ENCODE measurements at regions not wholly inside any gene's neighbourhood (a gene's known extent, or its start where the extent isn't known, plus 50 kb on each side); places are given as distances from the start of the nearest gene placed in this dataset.

DNA sequence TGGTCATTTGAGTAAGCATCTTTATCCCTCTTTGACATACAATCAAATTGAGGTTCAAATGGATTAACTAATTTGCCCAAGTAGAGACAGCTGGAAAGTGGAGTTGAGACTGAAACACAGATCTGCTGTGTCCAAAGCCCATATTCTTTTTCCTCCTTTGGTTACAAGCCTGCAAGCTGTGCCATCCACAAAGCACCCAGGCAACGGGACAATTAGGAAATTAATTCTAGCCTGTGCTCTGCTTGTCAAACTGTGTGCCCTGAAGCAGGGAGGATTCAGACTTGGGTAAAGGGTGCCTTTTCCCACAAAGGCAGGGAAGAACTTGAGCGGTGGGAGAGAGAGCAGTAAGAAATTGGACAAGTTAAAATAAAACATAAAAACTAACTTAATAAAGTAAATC is 127.9 kb downstream of the DTWD1 start:
- Mint-ChIP-seq H3K27me3 (ENCODE audit: low read depth) (peaks cover 7% of the 10 kb centered on the region), H3K4me1 (ENCODE audit: low read depth) (no peaks in the 10 kb centered on the region), H3K36me3 (ENCODE audit: low read depth) (no peaks in the 10 kb centered on the region), H3K27ac (ENCODE audit: unreplicated experiment) (no peak overlapping the region), H3K9me3 (ENCODE audit: low read depth) (peaks cover 13% of the 10 kb centered on the region), H3K4me3 (ENCODE audit: unreplicated experiment) (no peak overlapping the region)
- DNase-seq (ENCODE audit: low spot score), result no peak
- TF ChIP-seq, protein P1, sequence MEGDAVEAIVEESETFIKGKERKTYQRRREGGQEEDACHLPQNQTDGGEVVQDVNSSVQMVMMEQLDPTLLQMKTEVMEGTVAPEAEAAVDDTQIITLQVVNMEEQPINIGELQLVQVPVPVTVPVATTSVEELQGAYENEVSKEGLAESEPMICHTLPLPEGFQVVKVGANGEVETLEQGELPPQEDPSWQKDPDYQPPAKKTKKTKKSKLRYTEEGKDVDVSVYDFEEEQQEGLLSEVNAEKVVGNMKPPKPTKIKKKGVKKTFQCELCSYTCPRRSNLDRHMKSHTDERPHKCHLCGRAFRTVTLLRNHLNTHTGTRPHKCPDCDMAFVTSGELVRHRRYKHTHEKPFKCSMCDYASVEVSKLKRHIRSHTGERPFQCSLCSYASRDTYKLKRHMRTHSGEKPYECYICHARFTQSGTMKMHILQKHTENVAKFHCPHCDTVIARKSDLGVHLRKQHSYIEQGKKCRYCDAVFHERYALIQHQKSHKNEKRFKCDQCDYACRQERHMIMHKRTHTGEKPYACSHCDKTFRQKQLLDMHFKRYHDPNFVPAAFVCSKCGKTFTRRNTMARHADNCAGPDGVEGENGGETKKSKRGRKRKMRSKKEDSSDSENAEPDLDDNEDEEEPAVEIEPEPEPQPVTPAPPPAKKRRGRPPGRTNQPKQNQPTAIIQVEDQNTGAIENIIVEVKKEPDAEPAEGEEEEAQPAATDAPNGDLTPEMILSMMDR (IDR thresholded peaks at IDR 0.05), result no peak

DNA sequence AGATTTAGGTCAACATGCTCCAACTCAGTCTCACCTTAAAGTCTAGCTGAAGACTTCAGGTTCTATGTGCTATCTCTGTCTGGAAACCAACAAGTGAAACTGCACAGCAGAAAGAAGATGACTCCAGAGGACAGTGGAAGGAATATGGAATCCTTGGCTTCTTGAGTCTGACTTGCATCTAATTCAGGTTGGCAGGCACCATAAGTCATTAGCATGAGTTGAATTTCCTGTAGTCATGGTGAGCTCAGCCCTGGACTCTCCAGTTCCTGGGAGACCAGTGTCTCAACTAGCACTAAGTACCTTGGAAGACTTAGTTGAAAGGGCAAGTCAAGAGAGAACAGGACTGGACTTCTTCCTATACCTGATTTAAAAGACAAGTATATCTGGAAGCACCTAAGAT is 129.7 kb downstream of the DTWD1 start:
- Mint-ChIP-seq H3K9me3 (ENCODE audit: low read depth) (peaks cover 6% of the 10 kb centered on the region), H3K27ac (ENCODE audit: unreplicated experiment) (no peak overlapping the region), H3K27me3 (ENCODE audit: low read depth) (peaks cover 4% of the 10 kb centered on the region), H3K36me3 (ENCODE audit: low read depth) (no peaks in the 10 kb centered on the region), H3K4me1 (ENCODE audit: low read depth) (no peaks in the 10 kb centered on the region), H3K4me3 (ENCODE audit: unreplicated experiment) (no peak overlapping the region)
- TF ChIP-seq, protein P1 (IDR thresholded peaks at IDR 0.05), result no peak
- no peak for DNase-seq (ENCODE audit: low spot score)

DNA sequence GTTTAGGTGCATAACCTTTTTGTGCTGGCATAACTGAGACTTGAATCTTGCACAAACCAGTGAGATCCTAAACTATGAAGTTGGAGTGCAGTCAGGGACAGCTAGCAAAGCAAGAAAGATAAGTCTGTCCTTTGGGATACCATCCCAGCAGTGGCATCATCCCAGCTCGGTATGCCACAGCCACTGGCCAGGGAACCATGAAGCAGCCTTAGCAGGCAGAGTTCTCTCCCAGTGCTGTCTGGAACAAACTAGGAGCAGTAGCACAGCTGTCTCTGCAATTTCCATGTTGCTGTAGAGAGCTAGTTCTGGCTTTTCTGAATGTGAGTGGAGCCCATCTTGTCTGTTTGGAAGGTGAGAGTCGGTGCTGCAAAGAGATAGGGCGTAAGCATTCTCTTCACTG is 130.3 kb downstream of the DTWD1 start:
- no peaks in the 10 kb centered on the region for H3K4me1 Mint-ChIP-seq (ENCODE audit: low read depth)
- H3K36me3 Mint-ChIP-seq (ENCODE audit: low read depth), result no peaks in the 10 kb centered on the region
- peaks cover 3% of the 10 kb centered on the region for H3K9me3 Mint-ChIP-seq (ENCODE audit: low read depth)
- H3K27me3 Mint-ChIP-seq (ENCODE audit: low read depth), result peaks cover 3% of the 10 kb centered on the region
- H3K27ac Mint-ChIP-seq (ENCODE audit: unreplicated experiment), result no peak overlapping the region
- TF ChIP-seq, protein P1 (IDR thresholded peaks at IDR 0.05), result no peak
- H3K4me3 Mint-ChIP-seq (ENCODE audit: unreplicated experiment), result no peak overlapping the region
- no peak for DNase-seq (ENCODE audit: low spot score)

DNA sequence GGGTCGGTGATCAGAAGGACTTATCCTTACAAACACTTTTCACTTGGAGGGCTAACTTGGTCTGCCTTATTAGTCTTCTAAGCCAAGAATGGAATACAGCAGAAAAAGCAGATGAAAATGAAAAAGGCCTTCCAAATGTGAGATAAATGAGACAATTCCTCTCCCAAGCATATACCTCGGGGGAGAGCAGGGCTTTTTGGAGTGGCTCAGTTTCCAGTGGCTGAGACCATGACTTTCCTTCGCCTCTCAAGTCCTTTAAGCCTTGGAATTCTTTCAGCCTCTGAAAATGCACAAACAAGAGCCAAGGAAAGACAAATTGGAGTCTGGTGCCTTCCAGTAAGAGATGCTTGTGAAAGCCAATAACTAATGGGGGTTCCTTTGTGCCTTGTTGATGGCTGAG is 130.9 kb downstream of the DTWD1 start:
- TF ChIP-seq, protein P1 (IDR thresholded peaks at IDR 0.05), result no peak
- Mint-ChIP-seq H3K9me3 (ENCODE audit: low read depth) (no peaks in the 10 kb centered on the region), H3K27me3 (ENCODE audit: low read depth) (peaks cover 3% of the 10 kb centered on the region), H3K4me3 (ENCODE audit: unreplicated experiment) (no peak overlapping the region), H3K27ac (ENCODE audit: unreplicated experiment) (no peak overlapping the region), H3K36me3 (ENCODE audit: low read depth) (no peaks in the 10 kb centered on the region), H3K4me1 (ENCODE audit: low read depth) (no peaks in the 10 kb centered on the region)
- no peak for DNase-seq (ENCODE audit: low spot score)

DNA sequence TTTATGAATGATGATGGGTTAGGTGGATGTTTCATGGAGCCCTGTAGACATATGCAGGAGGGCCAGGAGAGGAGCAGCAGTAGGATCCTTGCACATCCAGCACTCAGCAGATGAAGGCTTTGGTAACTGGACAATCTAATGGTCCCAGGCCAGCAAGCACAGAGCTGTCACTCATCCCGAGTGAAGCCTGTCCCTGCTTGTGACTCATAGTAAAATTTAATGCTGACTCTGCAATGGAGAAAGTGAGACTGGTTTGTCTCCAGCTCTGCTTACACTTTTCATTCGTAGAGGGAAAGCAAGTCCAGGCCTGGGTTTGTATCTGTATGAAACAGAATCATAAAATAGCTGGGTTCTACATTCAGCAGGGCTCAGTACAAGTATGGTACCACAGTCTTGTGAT is 131.7 kb downstream of the DTWD1 start:
- H3K27me3 Mint-ChIP-seq (ENCODE audit: low read depth), result peaks cover 3% of the 10 kb centered on the region
- H3K36me3 Mint-ChIP-seq (ENCODE audit: low read depth), result no peaks in the 10 kb centered on the region
- H3K4me1 Mint-ChIP-seq (ENCODE audit: low read depth), result no peaks in the 10 kb centered on the region
- no peaks in the 10 kb centered on the region for H3K9me3 Mint-ChIP-seq (ENCODE audit: low read depth)
- no peak overlapping the region for H3K27ac Mint-ChIP-seq (ENCODE audit: unreplicated experiment)
- TF ChIP-seq, protein P1 (IDR thresholded peaks at IDR 0.05), result no peak
- no peak overlapping the region for H3K4me3 Mint-ChIP-seq (ENCODE audit: unreplicated experiment)
- DNase-seq (ENCODE audit: low spot score), result no peak
